ENCODE measurements at regions not wholly inside any gene's neighbourhood (a gene's known extent, or its start where the extent isn't known, plus 50 kb on each side); places are given as distances from the start of the nearest gene placed in this dataset.

DNA sequence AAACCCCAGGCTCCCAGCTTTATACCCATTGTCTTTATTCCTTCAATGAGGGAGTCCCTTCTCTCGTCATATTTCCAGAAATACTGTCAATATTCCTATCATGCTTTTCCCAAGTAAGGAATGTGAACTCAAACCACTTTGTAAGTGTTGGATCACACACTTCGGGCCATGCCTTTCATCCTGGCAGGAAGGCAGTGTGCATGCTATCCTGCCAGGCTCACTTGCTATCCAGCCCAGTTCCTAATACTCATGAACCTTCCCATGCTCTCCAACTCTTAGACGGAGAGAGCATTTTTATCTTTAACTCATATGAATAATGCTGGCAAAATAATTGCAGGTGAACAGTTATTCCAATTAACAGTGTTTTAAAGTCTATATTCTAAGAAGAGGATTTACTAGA lies 639.9 kb upstream of the ACO1 start:
- TF ChIP-seq, protein P1, sequence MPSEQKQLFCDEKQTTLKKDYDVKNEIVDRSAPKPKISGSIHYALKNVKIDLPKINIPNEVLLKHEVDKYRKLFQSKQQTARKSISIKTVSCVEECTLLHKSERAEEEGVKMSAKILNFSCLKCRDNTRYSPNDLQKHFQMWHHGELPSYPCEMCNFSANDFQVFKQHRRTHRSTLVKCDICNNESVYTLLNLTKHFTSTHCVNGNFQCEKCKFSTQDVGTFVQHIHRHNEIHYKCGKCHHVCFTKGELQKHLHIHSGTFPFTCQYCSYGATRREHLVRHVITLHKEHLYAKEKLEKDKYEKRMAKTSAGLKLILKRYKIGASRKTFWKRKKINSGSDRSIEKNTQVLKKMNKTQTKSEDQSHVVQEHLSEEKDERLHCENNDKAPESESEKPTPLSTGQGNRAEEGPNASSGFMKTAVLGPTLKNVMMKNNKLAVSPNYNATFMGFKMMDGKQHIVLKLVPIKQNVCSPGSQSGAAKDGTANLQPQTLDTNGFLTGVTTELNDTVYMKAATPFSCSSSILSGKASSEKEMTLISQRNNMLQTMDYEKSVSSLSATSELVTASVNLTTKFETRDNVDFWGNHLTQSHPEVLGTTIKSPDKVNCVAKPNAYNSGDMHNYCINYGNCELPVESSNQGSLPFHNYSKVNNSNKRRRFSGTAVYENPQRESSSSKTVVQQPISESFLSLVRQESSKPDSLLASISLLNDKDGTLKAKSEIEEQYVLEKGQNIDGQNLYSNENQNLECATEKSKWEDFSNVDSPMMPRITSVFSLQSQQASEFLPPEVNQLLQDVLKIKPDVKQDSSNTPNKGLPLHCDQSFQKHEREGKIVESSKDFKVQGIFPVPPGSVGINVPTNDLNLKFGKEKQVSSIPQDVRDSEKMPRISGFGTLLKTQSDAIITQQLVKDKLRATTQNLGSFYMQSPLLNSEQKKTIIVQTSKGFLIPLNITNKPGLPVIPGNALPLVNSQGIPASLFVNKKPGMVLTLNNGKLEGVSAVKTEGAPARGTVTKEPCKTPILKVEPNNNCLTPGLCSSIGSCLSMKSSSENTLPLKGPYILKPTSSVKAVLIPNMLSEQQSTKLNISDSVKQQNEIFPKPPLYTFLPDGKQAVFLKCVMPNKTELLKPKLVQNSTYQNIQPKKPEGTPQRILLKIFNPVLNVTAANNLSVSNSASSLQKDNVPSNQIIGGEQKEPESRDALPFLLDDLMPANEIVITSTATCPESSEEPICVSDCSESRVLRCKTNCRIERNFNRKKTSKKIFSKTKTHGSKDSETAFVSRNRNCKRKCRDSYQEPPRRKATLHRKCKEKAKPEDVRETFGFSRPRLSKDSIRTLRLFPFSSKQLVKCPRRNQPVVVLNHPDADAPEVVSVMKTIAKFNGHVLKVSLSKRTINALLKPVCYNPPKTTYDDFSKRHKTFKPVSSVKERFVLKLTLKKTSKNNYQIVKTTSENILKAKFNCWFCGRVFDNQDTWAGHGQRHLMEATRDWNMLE (tag by site-specific recombination; conservative IDR thresholded peaks at IDR 0.05; ENCODE audit: low read depth), result no peak
- TF ChIP-seq ZNF830 (tag by site-specific recombination; IDR thresholded peaks at IDR 0.05; ENCODE audit: low read depth) (no peak), YY1 (tag by site-specific recombination; IDR thresholded peaks at IDR 0.05) (no peak), ZNF747 (tag by site-specific recombination; IDR thresholded peaks at IDR 0.05) (no peak), ZNF843 (tag by site-specific recombination; IDR thresholded peaks at IDR 0.05) (no peak)
- TF ChIP-seq, protein P2, sequence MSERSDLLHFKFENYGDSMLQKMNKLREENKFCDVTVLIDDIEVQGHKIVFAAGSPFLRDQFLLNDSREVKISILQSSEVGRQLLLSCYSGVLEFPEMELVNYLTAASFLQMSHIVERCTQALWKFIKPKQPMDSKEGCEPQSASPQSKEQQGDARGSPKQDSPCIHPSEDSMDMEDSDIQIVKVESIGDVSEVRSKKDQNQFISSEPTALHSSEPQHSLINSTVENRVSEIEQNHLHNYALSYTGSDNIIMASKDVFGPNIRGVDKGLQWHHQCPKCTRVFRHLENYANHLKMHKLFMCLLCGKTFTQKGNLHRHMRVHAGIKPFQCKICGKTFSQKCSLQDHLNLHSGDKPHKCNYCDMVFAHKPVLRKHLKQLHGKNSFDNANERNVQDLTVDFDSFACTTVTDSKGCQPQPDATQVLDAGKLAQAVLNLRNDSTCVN (tag by site-specific recombination; optimal IDR thresholded peaks at IDR 0.05), result no peak
- TF ChIP-seq, protein P3, sequence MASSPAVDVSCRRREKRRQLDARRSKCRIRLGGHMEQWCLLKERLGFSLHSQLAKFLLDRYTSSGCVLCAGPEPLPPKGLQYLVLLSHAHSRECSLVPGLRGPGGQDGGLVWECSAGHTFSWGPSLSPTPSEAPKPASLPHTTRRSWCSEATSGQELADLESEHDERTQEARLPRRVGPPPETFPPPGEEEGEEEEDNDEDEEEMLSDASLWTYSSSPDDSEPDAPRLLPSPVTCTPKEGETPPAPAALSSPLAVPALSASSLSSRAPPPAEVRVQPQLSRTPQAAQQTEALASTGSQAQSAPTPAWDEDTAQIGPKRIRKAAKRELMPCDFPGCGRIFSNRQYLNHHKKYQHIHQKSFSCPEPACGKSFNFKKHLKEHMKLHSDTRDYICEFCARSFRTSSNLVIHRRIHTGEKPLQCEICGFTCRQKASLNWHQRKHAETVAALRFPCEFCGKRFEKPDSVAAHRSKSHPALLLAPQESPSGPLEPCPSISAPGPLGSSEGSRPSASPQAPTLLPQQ (tag by site-specific recombination; IDR thresholded peaks at IDR 0.05), result no peak
- TF ChIP-seq, protein P4, sequence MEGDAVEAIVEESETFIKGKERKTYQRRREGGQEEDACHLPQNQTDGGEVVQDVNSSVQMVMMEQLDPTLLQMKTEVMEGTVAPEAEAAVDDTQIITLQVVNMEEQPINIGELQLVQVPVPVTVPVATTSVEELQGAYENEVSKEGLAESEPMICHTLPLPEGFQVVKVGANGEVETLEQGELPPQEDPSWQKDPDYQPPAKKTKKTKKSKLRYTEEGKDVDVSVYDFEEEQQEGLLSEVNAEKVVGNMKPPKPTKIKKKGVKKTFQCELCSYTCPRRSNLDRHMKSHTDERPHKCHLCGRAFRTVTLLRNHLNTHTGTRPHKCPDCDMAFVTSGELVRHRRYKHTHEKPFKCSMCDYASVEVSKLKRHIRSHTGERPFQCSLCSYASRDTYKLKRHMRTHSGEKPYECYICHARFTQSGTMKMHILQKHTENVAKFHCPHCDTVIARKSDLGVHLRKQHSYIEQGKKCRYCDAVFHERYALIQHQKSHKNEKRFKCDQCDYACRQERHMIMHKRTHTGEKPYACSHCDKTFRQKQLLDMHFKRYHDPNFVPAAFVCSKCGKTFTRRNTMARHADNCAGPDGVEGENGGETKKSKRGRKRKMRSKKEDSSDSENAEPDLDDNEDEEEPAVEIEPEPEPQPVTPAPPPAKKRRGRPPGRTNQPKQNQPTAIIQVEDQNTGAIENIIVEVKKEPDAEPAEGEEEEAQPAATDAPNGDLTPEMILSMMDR (tag by site-specific recombination; IDR thresholded peaks at IDR 0.05), result no peak
- TF ChIP-seq, protein P5, sequence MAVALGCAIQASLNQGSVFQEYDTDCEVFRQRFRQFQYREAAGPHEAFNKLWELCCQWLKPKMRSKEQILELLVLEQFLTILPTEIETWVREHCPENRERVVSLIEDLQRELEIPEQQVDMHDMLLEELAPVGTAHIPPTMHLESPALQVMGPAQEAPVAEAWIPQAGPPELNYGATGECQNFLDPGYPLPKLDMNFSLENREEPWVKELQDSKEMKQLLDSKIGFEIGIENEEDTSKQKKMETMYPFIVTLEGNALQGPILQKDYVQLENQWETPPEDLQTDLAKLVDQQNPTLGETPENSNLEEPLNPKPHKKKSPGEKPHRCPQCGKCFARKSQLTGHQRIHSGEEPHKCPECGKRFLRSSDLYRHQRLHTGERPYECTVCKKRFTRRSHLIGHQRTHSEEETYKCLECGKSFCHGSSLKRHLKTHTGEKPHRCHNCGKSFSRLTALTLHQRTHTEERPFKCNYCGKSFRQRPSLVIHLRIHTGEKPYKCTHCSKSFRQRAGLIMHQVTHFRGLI (tag by site-specific recombination; IDR thresholded peaks at IDR 0.05), result no peak
- TF ChIP-seq, protein P6, sequence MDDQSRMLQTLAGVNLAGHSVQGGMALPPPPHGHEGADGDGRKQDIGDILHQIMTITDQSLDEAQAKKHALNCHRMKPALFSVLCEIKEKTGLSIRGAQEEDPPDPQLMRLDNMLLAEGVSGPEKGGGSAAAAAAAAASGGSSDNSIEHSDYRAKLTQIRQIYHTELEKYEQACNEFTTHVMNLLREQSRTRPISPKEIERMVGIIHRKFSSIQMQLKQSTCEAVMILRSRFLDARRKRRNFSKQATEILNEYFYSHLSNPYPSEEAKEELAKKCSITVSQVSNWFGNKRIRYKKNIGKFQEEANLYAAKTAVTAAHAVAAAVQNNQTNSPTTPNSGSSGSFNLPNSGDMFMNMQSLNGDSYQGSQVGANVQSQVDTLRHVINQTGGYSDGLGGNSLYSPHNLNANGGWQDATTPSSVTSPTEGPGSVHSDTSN (CRISPR knock-in tag; IDR thresholded peaks at IDR 0.05), result no peak

Measured in HEK293 (cell line).